ENCODE measurements at regions not wholly inside any gene's neighbourhood (a gene's known extent, or its start where the extent isn't known, plus 50 kb on each side); places are given as distances from the start of the nearest gene placed in this dataset.

- H3K27me3 ChIP-seq, result no peaks in the 10 kb centered on the region
- intact Hi-C loops (cut with DNase I), result no loop called here
- TF ChIP-seq CTCF (IDR thresholded peaks at IDR 0.05) (no peak), POLR2A (IDR thresholded peaks at IDR 0.05) (no peak)
- no peak for DNase-seq
- no peak overlapping the region for H3K27ac ChIP-seq
- no peaks in the 10 kb centered on the region for H3K4me1 ChIP-seq (replicated peaks in 1 of 2)
- WGBS, 4 donors, result 83 to 100% (median 92%) methylated on average over 1 of the region's 1 CpG
- H3K9me3 ChIP-seq (replicated peaks in 1 of 3), result no peaks in the 10 kb centered on the region
- no peaks in the 10 kb centered on the region for H3K36me3 ChIP-seq (replicated peaks in 1 of 2)
- no peak overlapping the region for H3K4me3 ChIP-seq
Measured at GRCh38 chr1:163772246-163772645, 450.5 kb downstream of the NUF2 start.

GRCh38 chr1:163773396-163773795, 451.6 kb downstream of the NUF2 start:
- Histone ChIP-seq H3K27ac (no peak overlapping the region), H3K27me3 (no peaks in the 10 kb centered on the region), H3K4me3 (no peak overlapping the region), H3K4me1 (replicated peaks in 1 of 2) (no peaks in the 10 kb centered on the region), H3K9me3 (replicated peaks in 1 of 3) (no peaks in the 10 kb centered on the region), H3K36me3 (replicated peaks in 1 of 2) (no peaks in the 10 kb centered on the region)
- no peak for DNase-seq
- WGBS, 4 donors, result 86 to 96% (median 91%) methylated on average over 2 of the region's 2 CpGs
- TF ChIP-seq POLR2A (IDR thresholded peaks at IDR 0.05), result no peak
- TF ChIP-seq CTCF (IDR thresholded peaks at IDR 0.05), result no peak
- intact Hi-C loops (cut with DNase I), result no loop called here

GRCh38 chr1:163774401-163774945, 452.7 kb downstream of the NUF2 start:
- no peak for DNase-seq
- Histone ChIP-seq H3K9me3 (replicated peaks in 1 of 3) (no peaks in the 10 kb centered on the region), H3K36me3 (replicated peaks in 1 of 2) (no peaks in the 10 kb centered on the region), H3K4me3 (no peak overlapping the region), H3K27ac (no peak overlapping the region), H3K27me3 (no peaks in the 10 kb centered on the region), H3K4me1 (replicated peaks in 1 of 2) (no peaks in the 10 kb centered on the region)
- TF ChIP-seq CTCF (IDR thresholded peaks at IDR 0.05) (no peak), POLR2A (IDR thresholded peaks at IDR 0.05) (no peak)
- intact Hi-C loops (cut with DNase I), result no loop called here
- 71 to 75% (median 73%) methylated on average over 9 of the region's 9 CpGs for WGBS, 4 donors

GRCh38 chr1:163774978-163775620, 453.3 kb downstream of the NUF2 start:
- intact Hi-C loops (cut with DNase I), result no loop called here

More at GRCh38 chr1:163774978-163775620, 453.3 kb downstream of the NUF2 start:
- 24 to 31% (median 25%) methylated on average over 8 of the region's 8 CpGs for WGBS, 4 donors
- Histone ChIP-seq H3K36me3 (replicated peaks in 1 of 2) (no peaks in the 10 kb centered on the region), H3K9me3 (replicated peaks in 1 of 3) (no peaks in the 10 kb centered on the region), H3K27ac (no peak overlapping the region), H3K27me3 (no peaks in the 10 kb centered on the region), H3K4me3 (no peak overlapping the region), H3K4me1 (replicated peaks in 1 of 2) (no peaks in the 10 kb centered on the region)
- no peak for DNase-seq
- TF ChIP-seq POLR2A (IDR thresholded peaks at IDR 0.05), result no peak
- TF ChIP-seq CTCF (IDR thresholded peaks at IDR 0.05), result no peak
